Mesendoderm (in vitro differentiated cells): ENCODE measurements at regions not wholly inside any gene's neighbourhood (a gene's known extent, or its start where the extent isn't known, plus 50 kb on each side); places are given as distances from the start of the nearest gene placed in this dataset.

Experiments
- DNase-seq: peaks from one replicate; pipeline ENCODE4 v3.0.0; 2013
- H2AK5ac ChIP-seq: 2 replicates; pipeline ENCODE4 v1.6.1; 2013; ENCODE audit warnings: low read length, inconsistent platforms
- H2BK120ac ChIP-seq: 2 replicates; pipeline ENCODE4 v1.6.1; 2013; ENCODE audit warnings: low read depth, mild to moderate bottlenecking, low read length, moderate library complexity, mixed read lengths
- H2BK15ac ChIP-seq: replicated peaks from 2 replicates; pipeline ENCODE4 v1.6.1; 2013; ENCODE audit warnings: low read depth, mild to moderate bottlenecking, moderate library complexity
- H2BK5ac ChIP-seq: 2 replicates; pipeline ENCODE4 v1.6.1; 2013; ENCODE audit warnings: low read length, inconsistent platforms
- H3K18ac ChIP-seq: 2 replicates; pipeline ENCODE4 v1.6.1; 2013; ENCODE audit warnings: mild to moderate bottlenecking, low read length, mixed read lengths
- H3K23ac ChIP-seq: one replicate; pipeline ENCODE4 v1.6.1; 2013; ENCODE audit warnings: low read length
- H3K27ac ChIP-seq: 2 replicates; pipeline ENCODE4 v1.5.1; 2013; ENCODE audit warnings: low read depth, mild to moderate bottlenecking, inconsistent platforms, low read length, moderate library complexity
- H3K27me3 ChIP-seq: 2 replicates; pipeline ENCODE4 v1.6.1; 2013; ENCODE audit warnings: low read length, control low read depth, mild to moderate bottlenecking, inconsistent platforms; ENCODE audit not compliant: insufficient read depth, poor library complexity
- H3K36me3 ChIP-seq: 2 replicates; pipeline ENCODE4 v1.6.1; 2013; ENCODE audit warnings: low read length, inconsistent platforms; ENCODE audit not compliant: control insufficient read depth, insufficient read depth
- H3K4ac ChIP-seq: one replicate; pipeline ENCODE4 v1.6.1; 2013; ENCODE audit warnings: low read depth, mild to moderate bottlenecking, low read length, moderate library complexity
- H3K4me1 ChIP-seq: 2 replicates; pipeline ENCODE4 v1.6.1; 2013; ENCODE audit warnings: low read depth, low read length, inconsistent platforms; ENCODE audit not compliant: control insufficient read depth
- H3K4me2 ChIP-seq: 2 replicates; pipeline ENCODE4 v1.6.1; 2013; ENCODE audit warnings: low read length
- H3K4me3 ChIP-seq: 2 replicates; pipeline ENCODE4 v1.5.1; 2013; ENCODE audit warnings: mild to moderate bottlenecking, low read length
- H3K56ac ChIP-seq: one replicate; pipeline ENCODE4 v1.6.1; 2013; ENCODE audit warnings: low read length
- H3K79me1 ChIP-seq: 2 replicates; pipeline ENCODE4 v1.6.1; 2013; ENCODE audit warnings: low read length, inconsistent platforms
- H3K79me2 ChIP-seq: 2 replicates; pipeline ENCODE4 v1.6.1; 2013; ENCODE audit warnings: mild to moderate bottlenecking, low read length; ENCODE audit not compliant: control insufficient read depth, insufficient read depth
- H3K9ac ChIP-seq: 2 replicates; pipeline ENCODE4 v1.6.1; 2013; ENCODE audit warnings: low read length, inconsistent platforms
- H4K5ac ChIP-seq: one replicate; pipeline ENCODE4 v1.6.1; 2013; ENCODE audit warnings: low read length
- H4K8ac ChIP-seq: one replicate; pipeline ENCODE4 v1.6.1; 2013; ENCODE audit warnings: low read depth, mild to moderate bottlenecking, control low read depth, low read length, moderate library complexity
- WGBS: extraction: QIAGEN DNeasy Blood & Tissue Kit; methylation state at CpG from one replicate; pipeline ENCODE4 v1.1.7; 2013; ENCODE audit warnings: low lambda C conversion rate, missing lambda C conversion rate; ENCODE audit not compliant: insufficient coverage; ENCODE audit errors: extremely low coverage; 5-methylcytosine and 5-hydroxymethylcytosine counted together

- Histone ChIP-seq H4K5ac (no peak overlapping the region), H3K4ac (no peak overlapping the region), H3K23ac (no peak overlapping the region), H3K36me3 (no peaks in the 10 kb centered on the region), H3K27ac (no peak overlapping the region), H3K56ac (no peak overlapping the region), H2BK120ac (no peak overlapping the region), H3K27me3 (no peaks in the 10 kb centered on the region), H3K18ac (no peak overlapping the region), H2BK5ac (no peak overlapping the region), H3K4me1 (no peaks in the 10 kb centered on the region), H2AK5ac (no peak overlapping the region), H2BK15ac (no peak overlapping the region), H3K4me2 (no peak overlapping the region), H3K4me3 (no peak overlapping the region), H4K8ac (no peak overlapping the region), H3K79me1 (no peaks in the 10 kb centered on the region), H3K9ac (no peak overlapping the region), H3K79me2 (no peaks in the 10 kb centered on the region)
- no peak for DNase-seq
- no CpG with 5 or more reads among the region's 3 CpGs for WGBS
These were observed 53.6 kb upstream of the CCNG1 start for GRCh38 chr5:163383754-163384153.

DNA sequence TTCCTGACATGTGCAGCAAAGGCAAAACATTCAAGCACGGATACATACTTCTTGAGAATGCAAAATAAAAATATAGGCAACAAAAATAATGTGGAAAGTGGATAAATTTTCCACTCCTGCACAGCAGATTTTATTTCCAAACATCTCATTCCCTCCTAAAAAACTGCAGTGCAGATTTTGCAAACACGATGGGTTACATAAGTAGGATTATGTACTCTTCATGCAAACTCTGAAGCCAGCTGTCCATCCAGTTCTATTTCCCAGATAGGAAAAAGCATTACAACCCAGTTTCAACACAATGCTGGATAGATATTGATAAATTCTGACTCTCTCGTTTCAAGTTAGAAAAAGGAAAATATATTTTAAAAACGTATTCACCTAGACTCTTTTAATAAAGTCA lies 52.7 kb upstream of the CCNG1 start:
- no peak overlapping the region for H2BK120ac ChIP-seq
- no peak overlapping the region for H4K5ac ChIP-seq
- H3K27me3 ChIP-seq, result no peaks in the 10 kb centered on the region
- no peak overlapping the region for H3K4ac ChIP-seq
- no peak overlapping the region for H2AK5ac ChIP-seq
- no peak overlapping the region for H3K9ac ChIP-seq
- no peak overlapping the region for H3K23ac ChIP-seq
- H3K79me1 ChIP-seq, result no peaks in the 10 kb centered on the region
- WGBS, result no CpG with 5 or more reads among the region's 4 CpGs
- DNase-seq, result no peak
- H4K8ac ChIP-seq, result no peak overlapping the region
- no peak overlapping the region for H3K4me2 ChIP-seq
- no peak overlapping the region for H3K18ac ChIP-seq
- H2BK15ac ChIP-seq, result no peak overlapping the region
- H3K4me3 ChIP-seq, result no peak overlapping the region
- no peak overlapping the region for H3K27ac ChIP-seq
- no peaks in the 10 kb centered on the region for H3K36me3 ChIP-seq
- no peaks in the 10 kb centered on the region for H3K79me2 ChIP-seq
- H2BK5ac ChIP-seq, result no peak overlapping the region
- H3K56ac ChIP-seq, result no peak overlapping the region
- no peaks in the 10 kb centered on the region for H3K4me1 ChIP-seq

- Histone ChIP-seq H2BK120ac (no peak overlapping the region), H2BK5ac (no peak overlapping the region), H3K4me1 (no peaks in the 10 kb centered on the region), H3K27me3 (no peaks in the 10 kb centered on the region), H3K56ac (no peak overlapping the region), H3K4me2 (no peak overlapping the region), H3K9ac (no peak overlapping the region), H3K27ac (no peak overlapping the region), H3K18ac (no peak overlapping the region), H3K36me3 (no peaks in the 10 kb centered on the region), H3K4ac (no peak overlapping the region), H3K79me2 (no peaks in the 10 kb centered on the region), H3K23ac (no peak overlapping the region), H3K4me3 (no peak overlapping the region), H2BK15ac (no peak overlapping the region), H4K8ac (no peak overlapping the region), H3K79me1 (no peaks in the 10 kb centered on the region), H4K5ac (no peak overlapping the region), H2AK5ac (no peak overlapping the region)
- no peak for DNase-seq
- no CpG with 5 or more reads among the region's 5 CpGs for WGBS
These were observed 52.1 kb upstream of the CCNG1 start for GRCh38 chr5:163385271-163385670.

- H3K4me2 ChIP-seq, result no peak overlapping the region
- no peak overlapping the region for H3K27ac ChIP-seq
- WGBS, result no CpG with 5 or more reads among the region's 1 CpG
- no peak overlapping the region for H4K8ac ChIP-seq
- no peaks in the 10 kb centered on the region for H3K79me1 ChIP-seq
- H3K36me3 ChIP-seq, result no peaks in the 10 kb centered on the region
- no peaks in the 10 kb centered on the region for H3K27me3 ChIP-seq
- H3K4me1 ChIP-seq, result no peaks in the 10 kb centered on the region
- no peak overlapping the region for H3K9ac ChIP-seq
- H3K4me3 ChIP-seq, result no peak overlapping the region
- H2AK5ac ChIP-seq, result no peak overlapping the region
- no peak overlapping the region for H4K5ac ChIP-seq
- no peak overlapping the region for H2BK5ac ChIP-seq
- H3K4ac ChIP-seq, result no peak overlapping the region
- no peak overlapping the region for H3K18ac ChIP-seq
- no peak for DNase-seq
- H3K23ac ChIP-seq, result no peak overlapping the region
- no peak overlapping the region for H3K56ac ChIP-seq
- H2BK120ac ChIP-seq, result no peak overlapping the region
- no peak overlapping the region for H2BK15ac ChIP-seq
- H3K79me2 ChIP-seq, result no peaks in the 10 kb centered on the region
These were observed 51.6 kb upstream of the CCNG1 start for GRCh38 chr5:163385824-163386223.

GRCh38 chr5:163386352-163386751 lies 51.0 kb upstream of the CCNG1 start:
- Histone ChIP-seq H3K4me1 (no peaks in the 10 kb centered on the region), H4K5ac (no peak overlapping the region), H3K36me3 (no peaks in the 10 kb centered on the region), H4K8ac (no peak overlapping the region), H3K27ac (no peak overlapping the region), H2BK120ac (no peak overlapping the region), H3K79me2 (no peaks in the 10 kb centered on the region), H2AK5ac (no peak overlapping the region), H3K79me1 (no peaks in the 10 kb centered on the region), H2BK5ac (no peak overlapping the region), H3K27me3 (no peaks in the 10 kb centered on the region), H3K9ac (no peak overlapping the region), H3K18ac (no peak overlapping the region), H2BK15ac (no peak overlapping the region), H3K23ac (no peak overlapping the region), H3K4me3 (no peak overlapping the region), H3K4ac (no peak overlapping the region), H3K56ac (no peak overlapping the region), H3K4me2 (no peak overlapping the region)
- DNase-seq, result no peak

- Histone ChIP-seq H3K56ac (no peak overlapping the region), H3K36me3 (no peaks in the 10 kb centered on the region), H3K27me3 (no peaks in the 10 kb centered on the region), H3K18ac (no peak overlapping the region), H3K4me3 (no peak overlapping the region), H3K9ac (no peak overlapping the region), H4K5ac (no peak overlapping the region), H3K4ac (no peak overlapping the region), H3K79me1 (no peaks in the 10 kb centered on the region), H3K4me1 (no peaks in the 10 kb centered on the region), H3K23ac (no peak overlapping the region), H4K8ac (no peak overlapping the region), H2BK5ac (no peak overlapping the region), H3K27ac (no peak overlapping the region), H2BK15ac (no peak overlapping the region), H2BK120ac (no peak overlapping the region), H3K4me2 (no peak overlapping the region), H3K79me2 (no peaks in the 10 kb centered on the region), H2AK5ac (no peak overlapping the region)
- no peak for DNase-seq
- no CpG with 5 or more reads among the region's 5 CpGs for WGBS
These were observed 49.6 kb upstream of the CCNG1 start for GRCh38 chr5:163387589-163388343.
